ENCODE measurements at regions not wholly inside any gene's neighbourhood (a gene's known extent, or its start where the extent isn't known, plus 50 kb on each side); places are given as distances from the start of the nearest gene placed in this dataset.

DNA sequence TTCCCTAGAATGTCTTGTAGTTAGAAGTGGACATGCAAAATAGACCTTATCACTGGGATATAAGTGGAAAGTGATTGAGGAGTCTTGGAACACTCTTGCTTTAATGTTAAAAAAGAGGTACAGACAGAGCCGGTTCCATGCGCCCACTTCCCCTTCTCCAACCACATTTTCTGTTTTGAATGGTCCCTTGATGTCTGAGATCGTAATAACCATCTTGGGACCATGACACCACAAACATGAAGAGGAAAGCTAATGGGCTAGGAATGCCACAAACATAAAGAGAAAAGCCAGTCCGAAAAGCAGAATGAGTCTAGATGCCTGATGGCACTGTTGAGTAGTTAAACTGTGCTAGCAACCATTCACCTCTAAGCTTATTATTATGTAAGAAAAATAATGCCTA is 54.8 kb upstream of the SPON1 start:
- TF ChIP-seq, protein P1, sequence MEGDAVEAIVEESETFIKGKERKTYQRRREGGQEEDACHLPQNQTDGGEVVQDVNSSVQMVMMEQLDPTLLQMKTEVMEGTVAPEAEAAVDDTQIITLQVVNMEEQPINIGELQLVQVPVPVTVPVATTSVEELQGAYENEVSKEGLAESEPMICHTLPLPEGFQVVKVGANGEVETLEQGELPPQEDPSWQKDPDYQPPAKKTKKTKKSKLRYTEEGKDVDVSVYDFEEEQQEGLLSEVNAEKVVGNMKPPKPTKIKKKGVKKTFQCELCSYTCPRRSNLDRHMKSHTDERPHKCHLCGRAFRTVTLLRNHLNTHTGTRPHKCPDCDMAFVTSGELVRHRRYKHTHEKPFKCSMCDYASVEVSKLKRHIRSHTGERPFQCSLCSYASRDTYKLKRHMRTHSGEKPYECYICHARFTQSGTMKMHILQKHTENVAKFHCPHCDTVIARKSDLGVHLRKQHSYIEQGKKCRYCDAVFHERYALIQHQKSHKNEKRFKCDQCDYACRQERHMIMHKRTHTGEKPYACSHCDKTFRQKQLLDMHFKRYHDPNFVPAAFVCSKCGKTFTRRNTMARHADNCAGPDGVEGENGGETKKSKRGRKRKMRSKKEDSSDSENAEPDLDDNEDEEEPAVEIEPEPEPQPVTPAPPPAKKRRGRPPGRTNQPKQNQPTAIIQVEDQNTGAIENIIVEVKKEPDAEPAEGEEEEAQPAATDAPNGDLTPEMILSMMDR (conservative IDR thresholded peaks at IDR 0.05; ENCODE audit: low read length), result no peak
- no peak for TF ChIP-seq EZH2phosphoT487 (IDR thresholded peaks at IDR 0.05; ENCODE audit: borderline replicate concordance, low read depth, low read length)
